DND-41 (cell line): ENCODE measurements at regions not wholly inside any gene's neighbourhood (a gene's known extent, or its start where the extent isn't known, plus 50 kb on each side); places are given as distances from the start of the nearest gene placed in this dataset.

Experiments used
- ATAC-seq: fragments of 200-7000 bp; cut with Tn5 transposase; 3 replicates; pipeline ENCODE4 v1.9.1; 2021; ENCODE audit warnings: low read depth; ENCODE audit not compliant: insufficient read depth
- DNase-seq: peaks from one replicate; pipeline ENCODE4 v3.0.0-alpha.2; 2020
- H2AFZ ChIP-seq: 2 replicates; pipeline ENCODE4 v1.6.0; 2012; ENCODE audit warnings: low read depth, low read length
- H3K27ac ChIP-seq: 2 replicates; pipeline ENCODE4 v1.5.1; 2012; ENCODE audit warnings: low read length, inconsistent platforms
- H3K27me3 ChIP-seq: fragments of 200-600 bp; sonication (generic); 2 replicates; pipeline ENCODE4 v1.6.0; 2012; ENCODE audit warnings: low read length, mild to moderate bottlenecking, inconsistent platforms; ENCODE audit not compliant: insufficient read depth, poor library complexity
- H3K36me3 ChIP-seq: 2 replicates; pipeline ENCODE4 v1.5.1; 2012; ENCODE audit warnings: low read length, inconsistent platforms; ENCODE audit not compliant: insufficient read depth
- H3K4me1 ChIP-seq: 2 replicates; pipeline ENCODE4 v1.5.1; 2012; ENCODE audit warnings: mild to moderate bottlenecking, low read length; ENCODE audit not compliant: insufficient read depth
- H3K4me2 ChIP-seq: 2 replicates; pipeline ENCODE4 v1.6.0; 2012; ENCODE audit warnings: mild to moderate bottlenecking, moderate library complexity, low read length, inconsistent platforms; ENCODE audit not compliant: insufficient read depth
- H3K4me3 ChIP-seq, 2 experiments: fragments of 200-600 bp in 1 of 2; shearing (Covaris generic) in 1 of 2; 2 replicates each; pipeline ENCODE4 v1.5.1; 2012 to 2016; ENCODE audit warnings: inconsistent platforms in 2 of 2, low read length in 2 of 2, mild to moderate bottlenecking in 2 of 2, low read depth in 1 of 2, moderate library complexity in 1 of 2
- H3K79me2 ChIP-seq: 2 replicates; pipeline ENCODE4 v1.6.0; 2012; ENCODE audit warnings: low read length, inconsistent platforms; ENCODE audit not compliant: insufficient read depth
- H3K9ac ChIP-seq: 2 replicates; pipeline ENCODE4 v1.6.0; 2012; ENCODE audit warnings: low read depth, mild to moderate bottlenecking, inconsistent platforms, low read length, moderate library complexity
- H3K9me3 ChIP-seq: 2 replicates; pipeline ENCODE4 v1.5.1; 2012; ENCODE audit warnings: low read length, moderate library complexity, mild to moderate bottlenecking, inconsistent platforms; ENCODE audit not compliant: insufficient read depth, severe bottlenecking
- H4K20me1 ChIP-seq: 2 replicates; pipeline ENCODE4 v1.6.0; 2012; ENCODE audit warnings: low read length; ENCODE audit not compliant: insufficient read depth
- CTCF ChIP-seq: IDR thresholded peaks from 2 replicates; pipeline ENCODE4 v1.5.1; 2012; ENCODE audit warnings: borderline replicate concordance, low read length, moderate library complexity, mild to moderate bottlenecking; ENCODE audit not compliant: poor library complexity, severe bottlenecking; ENCODE audit errors: extremely low read depth
- EZH2 ChIP-seq: IDR thresholded peaks from 3 replicates; pipeline ENCODE4 v1.6.1; 2012; ENCODE audit warnings: borderline replicate concordance, low read depth, mild to moderate bottlenecking, moderate library complexity, low read length, inconsistent platforms; ENCODE audit not compliant: severe bottlenecking

DNA sequence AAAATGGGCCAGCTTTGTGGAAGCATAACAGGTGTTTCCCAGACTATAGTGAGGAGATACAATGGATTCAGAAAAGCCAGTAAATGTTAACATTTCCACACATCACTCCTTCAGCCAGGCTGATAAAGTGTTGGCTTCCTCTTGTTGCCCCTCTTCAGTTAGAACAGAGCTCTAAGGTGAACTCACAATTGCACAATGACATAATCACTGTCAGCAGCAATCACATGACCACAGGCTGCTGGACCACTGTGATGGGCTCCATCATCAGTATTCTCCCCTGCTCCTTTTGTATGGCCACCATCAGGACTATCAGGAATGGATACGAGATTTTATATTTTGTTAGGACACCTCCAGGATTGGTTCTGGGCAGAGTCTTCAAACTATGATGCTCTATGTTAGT is 849.4 kb upstream of the GHITM start:
- H3K4me3 ChIP-seq, result no peak overlapping the region
- H3K4me2 ChIP-seq, result no peak overlapping the region
- H3K9ac ChIP-seq, result no peak overlapping the region
- no peak overlapping the region for H2AFZ ChIP-seq
- H3K4me1 ChIP-seq, result no peaks in the 10 kb centered on the region
- ATAC-seq, result no peak
- no peaks in the 10 kb centered on the region for H3K79me2 ChIP-seq
- H3K36me3 ChIP-seq, result no peaks in the 10 kb centered on the region
- H3K27me3 ChIP-seq, result no peaks in the 10 kb centered on the region
- no peaks in the 10 kb centered on the region for H3K9me3 ChIP-seq
- H3K27ac ChIP-seq, result no peak overlapping the region
- TF ChIP-seq EZH2 (no peak), CTCF (no peak)
- no peak for DNase-seq
- H4K20me1 ChIP-seq, result no peaks in the 10 kb centered on the region

GRCh38 chr10:83301732-83302131 is 837.6 kb upstream of the GHITM start:
- TF ChIP-seq CTCF (no peak), EZH2 (no peak)
- H3K79me2 ChIP-seq, result no peaks in the 10 kb centered on the region
- no peak for ATAC-seq

DNA sequence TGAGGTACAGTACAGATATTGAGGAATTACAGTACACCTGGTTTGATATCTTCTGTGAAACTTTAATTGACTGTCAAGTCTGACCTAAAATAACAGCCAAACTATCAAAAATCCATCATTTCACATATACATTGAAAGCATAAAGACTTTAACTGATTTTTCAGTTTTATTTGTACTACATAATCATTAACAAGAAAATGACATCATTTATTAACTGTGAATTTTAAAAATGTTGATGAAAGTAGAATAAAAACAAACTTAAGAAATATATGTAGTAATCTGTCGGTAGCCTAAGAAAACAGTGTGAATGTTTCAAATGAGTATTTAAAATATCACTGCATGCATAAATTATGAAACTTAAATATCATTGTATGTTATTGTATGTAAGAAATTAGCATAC is 836.7 kb upstream of the GHITM start:
- ATAC-seq (no peak), DNase-seq (no peak)
- no peaks in the 10 kb centered on the region for H3K36me3 ChIP-seq
- H3K27me3 ChIP-seq, result no peaks in the 10 kb centered on the region
- H2AFZ ChIP-seq, result no peak overlapping the region
- H3K4me1 ChIP-seq, result no peaks in the 10 kb centered on the region
- no peak overlapping the region for H3K4me2 ChIP-seq
- H3K9me3 ChIP-seq, result no peaks in the 10 kb centered on the region
- H3K79me2 ChIP-seq, result no peaks in the 10 kb centered on the region
- no peak overlapping the region for H3K27ac ChIP-seq
- H4K20me1 ChIP-seq, result no peaks in the 10 kb centered on the region
- TF ChIP-seq EZH2 (no peak), CTCF (no peak)
- no peak overlapping the region for H3K4me3 ChIP-seq
- H3K9ac ChIP-seq, result no peak overlapping the region

More at GRCh38 chr10:83301732-83302131, 837.6 kb upstream of the GHITM start:
- H4K20me1 ChIP-seq, result no peaks in the 10 kb centered on the region
- no peaks in the 10 kb centered on the region for H3K4me1 ChIP-seq
- H2AFZ ChIP-seq, result no peak overlapping the region
- H3K4me2 ChIP-seq, result no peak overlapping the region
- H3K27ac ChIP-seq, result no peak overlapping the region
- DNase-seq, result no peak
- H3K27me3 ChIP-seq, result no peaks in the 10 kb centered on the region
- H3K9me3 ChIP-seq, result no peaks in the 10 kb centered on the region
- no peak overlapping the region for H3K4me3 ChIP-seq
- no peaks in the 10 kb centered on the region for H3K36me3 ChIP-seq
- no peak overlapping the region for H3K9ac ChIP-seq

DNA sequence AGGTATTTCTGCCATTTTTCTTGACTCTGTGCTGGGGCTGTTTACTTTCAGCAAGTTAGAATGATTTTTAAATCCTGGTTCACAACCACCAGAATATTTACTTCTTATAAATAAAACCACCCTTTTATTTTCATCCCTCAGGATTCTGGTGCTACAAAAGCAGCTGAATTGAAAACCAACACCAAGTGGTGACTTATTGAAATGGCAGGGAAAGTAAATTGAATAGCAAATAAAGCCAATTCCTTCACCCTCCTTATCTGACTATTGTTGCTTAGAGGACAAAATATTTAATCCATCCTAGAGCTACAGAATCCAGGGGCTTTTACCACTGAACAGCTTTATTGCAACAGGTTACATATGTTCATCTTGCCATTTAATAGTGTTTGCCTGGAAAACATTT is 828.6 kb upstream of the GHITM start:
- no peak for DNase-seq
- H3K27ac ChIP-seq, result no peak overlapping the region
- TF ChIP-seq EZH2 (no peak), CTCF (no peak)
- H3K36me3 ChIP-seq, result no peaks in the 10 kb centered on the region
- H3K4me2 ChIP-seq, result no peak overlapping the region
- no peaks in the 10 kb centered on the region for H3K79me2 ChIP-seq
- H3K4me3 ChIP-seq, result no peak overlapping the region
- no peak overlapping the region for H3K9ac ChIP-seq
- no peak for ATAC-seq
- H4K20me1 ChIP-seq, result no peaks in the 10 kb centered on the region
- H2AFZ ChIP-seq, result no peak overlapping the region
- no peaks in the 10 kb centered on the region for H3K9me3 ChIP-seq
- no peaks in the 10 kb centered on the region for H3K27me3 ChIP-seq
- no peaks in the 10 kb centered on the region for H3K4me1 ChIP-seq
